Breast epithelium (tissue), 4 donors: ENCODE measurements at regions not wholly inside any gene's neighbourhood (a gene's known extent, or its start where the extent isn't known, plus 50 kb on each side); places are given as distances from the start of the nearest gene placed in this dataset.

Experiments used
- DNase-seq, 2 donors: peaks; one replicate each; pipeline ENCODE4 v3.0.0-alpha.2; 2019; ENCODE audit warnings: low spot score in 2 of 2
- H3K27ac ChIP-seq, 2 donors: fragments of 200-600 bp; sonication (generic) in 1 of 2; one replicate each; pipeline ENCODE4 v1.5.1; 2016 to 2019; ENCODE audit warnings: mild to moderate bottlenecking in 1 of 2
- H3K27me3 ChIP-seq, 2 donors: fragments of 200-600 bp; sonication (generic) in 1 of 2; one replicate each; pipeline versions ENCODE4 v1.5.1 to v1.6.0; 2017 to 2019; ENCODE audit warnings: control low read depth in 1 of 2, mild to moderate bottlenecking in 1 of 2
- H3K36me3 ChIP-seq: fragments of 200-600 bp; one replicate; pipeline ENCODE4 v1.5.1; 2019
- H3K4me1 ChIP-seq, 2 donors: fragments of 200-600 bp; sonication (generic); one replicate each; pipeline ENCODE4 v1.5.1; 2016 to 2019; ENCODE audit warnings: control low read depth in 1 of 2
- H3K4me3 ChIP-seq, 3 donors: fragments of 200-600 bp; sonication (generic); 1 replicate in 2 of 3; 2 replicates in 1 of 3; pipeline ENCODE4 v1.5.1; 2016 to 2019; ENCODE audit warnings: mild to moderate bottlenecking in 3 of 3, moderate library complexity in 2 of 3
- H3K9me3 ChIP-seq, 2 donors: fragments of 200-600 bp; sonication (generic) in 1 of 2; one replicate each; pipeline ENCODE4 v1.5.1; 2016 to 2019; ENCODE audit warnings: control low read depth in 1 of 2
- POLR2A ChIP-seq: fragments of 450-650 bp; IDR thresholded peaks from one replicate; pipeline ENCODE4 v1.6.1; 2016; ENCODE audit warnings: antibody characterized with exemption, mild to moderate bottlenecking, moderate library complexity
- POLR2AphosphoS5 ChIP-seq, 3 donors: sonication (generic); formaldehyde crosslinking; IDR thresholded peaks; one replicate each; pipeline ENCODE4 v1.6.1; 2017; ENCODE audit warnings: antibody characterized with exemption in 3 of 3
- intact Hi-C: fragments of 100-400 bp; cut with DNase I; formaldehyde crosslinking; loops from one replicate; pipeline ENCODE4 v1.15.1; 2023; ENCODE audit warnings: low total_unique reads
- TF ChIP-seq, protein P1 (sequence below), 3 donors: fragments of 450-650 bp; IDR thresholded peaks; one replicate each; pipeline ENCODE4 v1.5.1; 2016 to 2017; ENCODE audit warnings: antibody characterized with exemption in 3 of 3, mild to moderate bottlenecking in 3 of 3, moderate library complexity in 3 of 3

- Histone ChIP-seq H3K27ac (no peak overlapping the region), H3K9me3 (no peaks in the 10 kb centered on the region), H3K36me3 (peaks cover 4% of the 10 kb centered on the region), H3K27me3 (no peaks in the 10 kb centered on the region), H3K4me3 (no peak overlapping the region), H3K4me1 (no peaks in the 10 kb centered on the region)
- TF ChIP-seq, protein P1, sequence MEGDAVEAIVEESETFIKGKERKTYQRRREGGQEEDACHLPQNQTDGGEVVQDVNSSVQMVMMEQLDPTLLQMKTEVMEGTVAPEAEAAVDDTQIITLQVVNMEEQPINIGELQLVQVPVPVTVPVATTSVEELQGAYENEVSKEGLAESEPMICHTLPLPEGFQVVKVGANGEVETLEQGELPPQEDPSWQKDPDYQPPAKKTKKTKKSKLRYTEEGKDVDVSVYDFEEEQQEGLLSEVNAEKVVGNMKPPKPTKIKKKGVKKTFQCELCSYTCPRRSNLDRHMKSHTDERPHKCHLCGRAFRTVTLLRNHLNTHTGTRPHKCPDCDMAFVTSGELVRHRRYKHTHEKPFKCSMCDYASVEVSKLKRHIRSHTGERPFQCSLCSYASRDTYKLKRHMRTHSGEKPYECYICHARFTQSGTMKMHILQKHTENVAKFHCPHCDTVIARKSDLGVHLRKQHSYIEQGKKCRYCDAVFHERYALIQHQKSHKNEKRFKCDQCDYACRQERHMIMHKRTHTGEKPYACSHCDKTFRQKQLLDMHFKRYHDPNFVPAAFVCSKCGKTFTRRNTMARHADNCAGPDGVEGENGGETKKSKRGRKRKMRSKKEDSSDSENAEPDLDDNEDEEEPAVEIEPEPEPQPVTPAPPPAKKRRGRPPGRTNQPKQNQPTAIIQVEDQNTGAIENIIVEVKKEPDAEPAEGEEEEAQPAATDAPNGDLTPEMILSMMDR (IDR thresholded peaks at IDR 0.05): no peak
- TF ChIP-seq POLR2AphosphoS5 (IDR thresholded peaks at IDR 0.05) (no peak), POLR2A (no peak)
- intact Hi-C loops: no loop called here
- DNase-seq: no peak
Measured at GRCh38 chr1:189681252-189681919, 796.3 kb downstream of the BRINP3 start.

- no peaks in the 10 kb centered on the region for H3K4me1 ChIP-seq
- no peak overlapping the region for H3K4me3 ChIP-seq
- no peak for DNase-seq
- H3K36me3 ChIP-seq: peaks cover 4% of the 10 kb centered on the region
- no peak overlapping the region for H3K27ac ChIP-seq
- TF ChIP-seq POLR2AphosphoS5 (IDR thresholded peaks at IDR 0.05): no peak
- no peak for TF ChIP-seq POLR2A
- TF ChIP-seq, protein P1 (IDR thresholded peaks at IDR 0.05): no peak
- no peaks in the 10 kb centered on the region for H3K9me3 ChIP-seq
- intact Hi-C loops: no loop called here
- no peaks in the 10 kb centered on the region for H3K27me3 ChIP-seq
Measured at GRCh38 chr1:189682591-189682990, 795.1 kb downstream of the BRINP3 start.

- no peak overlapping the region for H3K27ac ChIP-seq
- intact Hi-C loops: no loop called here
- no peak overlapping the region for H3K4me3 ChIP-seq
- H3K27me3 ChIP-seq: no peaks in the 10 kb centered on the region
- DNase-seq: no peak
- no peaks in the 10 kb centered on the region for H3K4me1 ChIP-seq
- H3K36me3 ChIP-seq: peaks cover 4% of the 10 kb centered on the region
- no peaks in the 10 kb centered on the region for H3K9me3 ChIP-seq
- TF ChIP-seq POLR2A (no peak), POLR2AphosphoS5 (IDR thresholded peaks at IDR 0.05) (no peak)
- TF ChIP-seq, protein P1 (IDR thresholded peaks at IDR 0.05): no peak
Measured at GRCh38 chr1:189686288-189686687, 791.4 kb downstream of the BRINP3 start.

GRCh38 chr1:189693140-189693539, 784.5 kb downstream of the BRINP3 start:
- DNase-seq: no peak
- H3K36me3 ChIP-seq: no peaks in the 10 kb centered on the region
- TF ChIP-seq, protein P1 (IDR thresholded peaks at IDR 0.05): no peak
- no peak for TF ChIP-seq POLR2A
- TF ChIP-seq POLR2AphosphoS5 (IDR thresholded peaks at IDR 0.05): no peak
- no peaks in the 10 kb centered on the region for H3K27me3 ChIP-seq
- no peak overlapping the region for H3K27ac ChIP-seq
- intact Hi-C loops: loop anchor here (5.0 kb wide), 1 partner anchor 171 kb away; no protein-coding TSS in a partner anchor
- H3K9me3 ChIP-seq: no peaks in the 10 kb centered on the region
- no peaks in the 10 kb centered on the region for H3K4me1 ChIP-seq
- H3K4me3 ChIP-seq: no peak overlapping the region

GRCh38 chr1:189696297-189696696, 781.4 kb downstream of the BRINP3 start:
- TF ChIP-seq POLR2AphosphoS5 (IDR thresholded peaks at IDR 0.05) (no peak), POLR2A (no peak)
- TF ChIP-seq, protein P1 (IDR thresholded peaks at IDR 0.05): no peak
- Histone ChIP-seq H3K4me1 (no peaks in the 10 kb centered on the region), H3K9me3 (no peaks in the 10 kb centered on the region), H3K27ac (no peak overlapping the region), H3K27me3 (no peaks in the 10 kb centered on the region), H3K36me3 (no peaks in the 10 kb centered on the region), H3K4me3 (no peak overlapping the region)
- intact Hi-C loops: no loop called here
- DNase-seq: no peak
